OCI-LY7 (cell line): ENCODE measurements at regions not wholly inside any gene's neighbourhood (a gene's known extent, or its start where the extent isn't known, plus 50 kb on each side); places are given as distances from the start of the nearest gene placed in this dataset.

Experiments used
- BruUV-seq: library from RNA; stranded (reverse); fragments of 400-500 nt; replicated peaks from 2 replicates; lab custom pipeline; 2021; lab: Mats Ljungman, UMichigan
- CTCF ChIA-PET: fragments of 300-600 bp; sonication (Branson Sonifier 250); formaldehyde crosslinking; loops from one replicate; lab custom pipeline; 2022; ENCODE audit warnings: antibody characterized with exemption; ENCODE audit not compliant: unreplicated experiment; lab: Charles Lee
- POLR2A ChIA-PET: fragments of 300-600 bp; sonication (Branson Sonifier 250); formaldehyde crosslinking; loops from one replicate; lab custom pipeline; 2022; ENCODE audit warnings: antibody characterized with exemption; lab: Charles Lee
- DNase-seq: peaks from one replicate; pipeline ENCODE4 v3.0.0-alpha.2; 2015; ENCODE audit warnings: low spot score
- H2AFZ ChIP-seq: fragments of 200-600 bp; sonication (generic), shearing (Covaris generic); 2 replicates; pipeline ENCODE4 v1.6.1; 2014; ENCODE audit warnings: mild to moderate bottlenecking, antibody characterized with exemption, low read length, moderate library complexity
- H3K27ac ChIP-seq: fragments of 200-600 bp; sonication (generic); 2 replicates; pipeline ENCODE4 v1.5.1; 2014; ENCODE audit warnings: mixed run types, low read depth, mild to moderate bottlenecking, moderate library complexity, low read length, inconsistent platforms; ENCODE audit not compliant: poor library complexity, severe bottlenecking
- H3K36me3 ChIP-seq: fragments of 200-600 bp; sonication (generic); 2 replicates; pipeline ENCODE4 v1.6.1; 2014; ENCODE audit warnings: mild to moderate bottlenecking, antibody characterized with exemption, low read length, moderate library complexity, mixed read lengths; ENCODE audit not compliant: insufficient read depth
- H3K4me1 ChIP-seq: fragments of 200-600 bp; sonication (generic); 2 replicates; pipeline ENCODE4 v1.5.1; 2014; ENCODE audit warnings: mild to moderate bottlenecking, low read length; ENCODE audit not compliant: insufficient read depth, poor library complexity, severe bottlenecking
- H3K4me2 ChIP-seq: fragments of 200-600 bp; sonication (generic); 2 replicates; pipeline ENCODE4 v1.6.1; 2014; ENCODE audit warnings: mild to moderate bottlenecking, low read length
- H3K4me3 ChIP-seq: fragments of 200-600 bp; sonication (generic); 2 replicates; pipeline ENCODE4 v1.5.1; 2014; ENCODE audit warnings: mild to moderate bottlenecking, low read depth, low read length; ENCODE audit not compliant: poor library complexity, severe bottlenecking
- H3K79me2 ChIP-seq: fragments of 200-600 bp; sonication (generic); 2 replicates; pipeline ENCODE4 v1.6.1; 2016; ENCODE audit warnings: low read depth, mild to moderate bottlenecking, low read length, moderate library complexity, mixed read lengths; ENCODE audit not compliant: insufficient read depth
- H3K9me2 ChIP-seq: fragments of 200-600 bp; sonication (generic); 2 replicates; pipeline ENCODE4 v1.6.1; 2016; ENCODE audit warnings: mild to moderate bottlenecking, low read length, mixed read lengths; ENCODE audit not compliant: insufficient read depth
- H3K9me3 ChIP-seq: fragments of 200-600 bp; sonication (generic); 2 replicates; pipeline ENCODE4 v1.6.1; 2014; ENCODE audit warnings: mild to moderate bottlenecking, mixed run types, low read length, mixed read lengths
- H4K20me1 ChIP-seq: fragments of 200-600 bp; sonication (generic); 2 replicates; pipeline ENCODE4 v1.6.1; 2014; ENCODE audit warnings: mild to moderate bottlenecking, antibody characterized with exemption, low read length, moderate library complexity, mixed read lengths; ENCODE audit not compliant: insufficient read depth
- EZH2phosphoT487 ChIP-seq: fragments of 200-600 bp; sonication (generic); IDR thresholded peaks from 2 replicates; pipeline ENCODE4 v1.6.1; 2018; ENCODE audit warnings: low read depth, borderline replicate concordance, mild to moderate bottlenecking, mixed run types, antibody characterized with exemption, low read length, moderate library complexity, mixed read lengths
- intact Hi-C: fragments of 100-400 bp; cut with micrococcal nuclease; formaldehyde crosslinking; loops from one replicate; pipeline ENCODE4 v1.10.0; 2022; ENCODE audit not compliant: unreplicated experiment
- TF ChIP-seq, protein P1 (sequence below): fragments of 200-600 bp; sonication (generic); conservative IDR thresholded peaks from 2 replicates; pipeline ENCODE4 v1.5.1; 2014; ENCODE audit warnings: mild to moderate bottlenecking, antibody characterized with exemption, low read length, moderate library complexity, mixed read lengths

GRCh38 chr3:127087441-127087840, 104.5 kb downstream of the PLXNA1 start:
- H3K4me1 ChIP-seq = peaks cover 20% of the 10 kb centered on the region
- DNase-seq = no peak
- H3K79me2 ChIP-seq = no peaks in the 10 kb centered on the region
- no peaks in the 10 kb centered on the region for H3K9me2 ChIP-seq
- no peak overlapping the region for H3K4me2 ChIP-seq
- H3K27ac ChIP-seq = no peak overlapping the region
- H2AFZ ChIP-seq = no peak overlapping the region
- intact Hi-C loops = no loop called here
- no peaks in the 10 kb centered on the region for H3K36me3 ChIP-seq
- CTCF ChIA-PET = no interaction called here
- BruUV-seq = no TSS peak
- H3K4me3 ChIP-seq = no peak overlapping the region
- POLR2A ChIA-PET = no interaction called here
- TF ChIP-seq, protein P1, sequence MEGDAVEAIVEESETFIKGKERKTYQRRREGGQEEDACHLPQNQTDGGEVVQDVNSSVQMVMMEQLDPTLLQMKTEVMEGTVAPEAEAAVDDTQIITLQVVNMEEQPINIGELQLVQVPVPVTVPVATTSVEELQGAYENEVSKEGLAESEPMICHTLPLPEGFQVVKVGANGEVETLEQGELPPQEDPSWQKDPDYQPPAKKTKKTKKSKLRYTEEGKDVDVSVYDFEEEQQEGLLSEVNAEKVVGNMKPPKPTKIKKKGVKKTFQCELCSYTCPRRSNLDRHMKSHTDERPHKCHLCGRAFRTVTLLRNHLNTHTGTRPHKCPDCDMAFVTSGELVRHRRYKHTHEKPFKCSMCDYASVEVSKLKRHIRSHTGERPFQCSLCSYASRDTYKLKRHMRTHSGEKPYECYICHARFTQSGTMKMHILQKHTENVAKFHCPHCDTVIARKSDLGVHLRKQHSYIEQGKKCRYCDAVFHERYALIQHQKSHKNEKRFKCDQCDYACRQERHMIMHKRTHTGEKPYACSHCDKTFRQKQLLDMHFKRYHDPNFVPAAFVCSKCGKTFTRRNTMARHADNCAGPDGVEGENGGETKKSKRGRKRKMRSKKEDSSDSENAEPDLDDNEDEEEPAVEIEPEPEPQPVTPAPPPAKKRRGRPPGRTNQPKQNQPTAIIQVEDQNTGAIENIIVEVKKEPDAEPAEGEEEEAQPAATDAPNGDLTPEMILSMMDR = no peak
- TF ChIP-seq EZH2phosphoT487 = no peak
- H4K20me1 ChIP-seq = no peaks in the 10 kb centered on the region
- no peaks in the 10 kb centered on the region for H3K9me3 ChIP-seq

DNA sequence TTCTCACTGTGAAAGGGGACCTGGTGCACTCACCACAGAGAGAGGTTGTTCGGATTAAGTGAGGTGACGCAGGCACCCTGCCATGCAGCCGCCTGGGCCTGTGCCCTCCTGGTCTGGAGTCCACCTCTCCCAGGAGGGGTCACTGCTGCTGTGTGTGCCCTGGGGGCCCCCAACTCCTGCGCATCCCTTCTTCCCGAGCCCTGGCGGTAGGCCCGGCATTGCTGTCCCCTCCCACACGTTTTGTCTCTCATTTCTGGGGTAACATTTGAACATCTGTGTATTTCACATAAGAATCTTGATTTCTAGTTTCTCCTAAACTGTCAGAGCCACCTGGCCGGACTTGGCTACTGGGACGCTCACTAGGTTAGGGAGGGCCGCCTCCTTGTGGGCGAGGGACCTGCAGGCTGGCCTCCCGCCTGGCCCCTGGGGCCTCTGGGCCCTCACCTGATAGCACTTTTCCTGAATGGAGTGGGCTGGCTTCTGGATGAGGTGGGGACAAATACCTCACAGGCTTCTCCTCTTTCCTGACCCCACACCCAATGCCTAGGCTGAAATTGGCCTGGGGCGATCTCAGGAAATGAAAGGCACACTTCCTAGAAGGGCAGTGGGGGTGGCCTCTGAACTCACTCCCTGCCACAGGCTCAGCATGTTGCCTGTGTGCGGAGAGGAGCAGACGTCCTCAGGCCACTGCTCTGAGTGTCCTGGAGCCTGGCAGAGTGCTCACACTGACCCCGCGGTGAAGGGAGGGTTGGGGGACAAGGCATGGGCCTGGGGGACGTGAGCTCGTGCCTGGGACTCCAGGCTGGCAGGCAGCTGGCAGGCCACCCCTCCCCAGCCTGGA, 104.2 kb upstream of the PRR23E start:
- no peaks in the 10 kb centered on the region for H3K9me2 ChIP-seq
- BruUV-seq = no TSS peak
- no peaks in the 10 kb centered on the region for H3K79me2 ChIP-seq
- peaks cover 20% of the 10 kb centered on the region for H3K4me1 ChIP-seq
- H3K36me3 ChIP-seq = no peaks in the 10 kb centered on the region
- no peak overlapping the region for H3K4me3 ChIP-seq
- no peak overlapping the region for H3K4me2 ChIP-seq
- H3K27ac ChIP-seq = no peak overlapping the region
- ChIA-PET POLR2A (no interaction called here), CTCF (no interaction called here)
- no peak overlapping the region for H2AFZ ChIP-seq
- no peak for DNase-seq
- H4K20me1 ChIP-seq = no peaks in the 10 kb centered on the region
- H3K9me3 ChIP-seq = no peaks in the 10 kb centered on the region
- intact Hi-C loops = no loop called here
- TF ChIP-seq EZH2phosphoT487 = no peak
- TF ChIP-seq, protein P1 = no peak

DNA sequence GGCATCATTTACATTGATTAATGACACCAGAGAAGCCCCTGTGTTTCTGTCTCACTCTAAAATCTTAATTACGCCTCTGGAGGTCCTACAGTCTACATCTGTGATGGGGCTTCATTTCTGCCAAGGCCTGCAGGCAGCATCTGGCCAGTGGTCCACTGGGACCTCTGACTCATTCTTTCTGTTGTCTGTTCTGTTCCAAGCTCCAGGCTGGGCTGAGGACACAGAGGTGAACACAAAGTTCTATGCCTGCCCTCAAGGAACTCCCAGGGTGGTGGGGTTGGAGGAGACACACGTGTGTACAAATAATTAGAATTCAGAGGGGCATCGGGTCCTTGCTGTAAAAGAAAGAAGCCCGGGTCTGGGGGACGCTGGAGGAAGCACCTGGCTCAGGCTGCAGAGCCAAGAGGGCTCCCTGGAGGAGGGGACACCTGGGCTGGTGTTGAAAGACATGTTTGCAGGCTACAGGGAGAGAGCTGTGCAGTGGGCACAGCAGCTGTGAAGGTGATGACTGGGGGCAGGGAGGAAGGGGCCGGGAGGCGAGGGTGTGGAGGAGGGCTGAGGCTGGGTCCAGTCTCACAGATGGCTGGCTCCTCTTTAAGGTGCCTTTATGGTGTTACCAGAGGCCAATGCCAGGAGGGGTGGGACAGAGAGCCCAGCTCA, 103.3 kb upstream of the PRR23E start:
- H3K36me3 ChIP-seq = no peaks in the 10 kb centered on the region
- CTCF ChIA-PET = no interaction called here
- H2AFZ ChIP-seq = no peak overlapping the region
- no peaks in the 10 kb centered on the region for H3K9me3 ChIP-seq
- intact Hi-C loops = no loop called here
- POLR2A ChIA-PET = no interaction called here
- H3K4me3 ChIP-seq = no peak overlapping the region
- H3K4me1 ChIP-seq = peaks cover 20% of the 10 kb centered on the region
- DNase-seq = peak; percentile 11
- no TSS peak for BruUV-seq
- TF ChIP-seq, protein P1 = no peak
- no peak for TF ChIP-seq EZH2phosphoT487
- H3K79me2 ChIP-seq = no peaks in the 10 kb centered on the region
- H4K20me1 ChIP-seq = no peaks in the 10 kb centered on the region
- no peak overlapping the region for H3K27ac ChIP-seq
- H3K4me2 ChIP-seq = no peak overlapping the region
- no peaks in the 10 kb centered on the region for H3K9me2 ChIP-seq
